CD4-positive, alpha-beta T cell (primary cell): ENCODE measurements at regions not wholly inside any gene's neighbourhood (a gene's known extent, or its start where the extent isn't known, plus 50 kb on each side); places are given as distances from the start of the nearest gene placed in this dataset.

Source experiments
- ATAC-seq: fragments of 200-7000 bp; cut with Tn5 transposase; one replicate; pipeline ENCODE4 v1.10.0; 2022; ENCODE audit warnings: mild to moderate bottlenecking; ENCODE audit not compliant: poor library complexity
- CTCF ChIA-PET: fragments of 350-600 bp; sonication (Branson Sonifier 250); formaldehyde crosslinking; loops from one replicate; lab custom pipeline; 2021; ENCODE audit warnings: antibody characterized with exemption, inconsistent platforms; lab: Charles Lee
- POLR2A ChIA-PET: fragments of 350-600 bp; sonication (Branson Sonifier 250); formaldehyde crosslinking; loops from one replicate; lab custom pipeline; 2021; ENCODE audit warnings: antibody characterized with exemption, inconsistent platforms; lab: Charles Lee
- DNase-seq, 14 experiments: peaks; one replicate each; pipeline ENCODE4 v3.0.0-alpha.2; 2013 to 2020; ENCODE audit warnings: mixed read lengths in 2 of 14
- H3K27ac ChIP-seq, 2 donors: one replicate each; pipeline versions ENCODE4 v1.5.1 to v1.7.0; 2013; ENCODE audit warnings: low read length in 2 of 2, low read depth in 1 of 2, mild to moderate bottlenecking in 1 of 2
- H3K27me3 ChIP-seq, 2 experiments: 1 replicate in 1 of 2; 2 replicates in 1 of 2; pipeline versions ENCODE4 v1.6.1 to v1.7.0; 2013; ENCODE audit warnings: low read length in 2 of 2, control low read depth in 1 of 2, mild to moderate bottlenecking in 1 of 2, moderate library complexity in 1 of 2; ENCODE audit not compliant: insufficient read depth in 2 of 2, control insufficient read depth in 1 of 2
- H3K36me3 ChIP-seq: one replicate; pipeline ENCODE4 v1.6.1; 2013; ENCODE audit warnings: low read length, control low read depth; ENCODE audit not compliant: insufficient read depth
- H3K4me1 ChIP-seq: one replicate; pipeline ENCODE4 v1.6.1; 2013; ENCODE audit warnings: low read length, control low read depth; ENCODE audit not compliant: insufficient read depth
- H3K4me3 ChIP-seq: one replicate; pipeline ENCODE4 v1.5.1; 2013; ENCODE audit warnings: mild to moderate bottlenecking, low read length, moderate library complexity
- H3K9me3 ChIP-seq, 2 experiments: 1 replicate in 1 of 2; 2 replicates in 1 of 2; pipeline versions ENCODE4 v1.6.1 to v1.7.0; 2013; ENCODE audit warnings: low read length in 2 of 2, mild to moderate bottlenecking in 2 of 2, control low read depth in 1 of 2, moderate library complexity in 1 of 2; ENCODE audit not compliant: control insufficient read depth in 1 of 2, insufficient read depth in 1 of 2
- H3K27ac Mint-ChIP-seq: one replicate; pipeline ENCODE4 v1.8.0; 2020; ENCODE audit warnings: mixed read lengths
- H3K27me3 Mint-ChIP-seq: one replicate; pipeline ENCODE4 v1.8.0; 2021; ENCODE audit warnings: mixed read lengths
- H3K36me3 Mint-ChIP-seq: one replicate; pipeline ENCODE4 v1.8.0; 2021; ENCODE audit warnings: low read depth, mixed read lengths
- H3K4me1 Mint-ChIP-seq: one replicate; pipeline ENCODE4 v1.8.0; 2021; ENCODE audit warnings: low read depth, mixed read lengths
- H3K4me3 Mint-ChIP-seq: one replicate; pipeline ENCODE4 v1.8.0; 2020; ENCODE audit warnings: mild to moderate bottlenecking, mixed read lengths
- H3K9me3 Mint-ChIP-seq: one replicate; pipeline ENCODE4 v1.8.0; 2020; ENCODE audit warnings: mixed read lengths
- CTCF ChIP-seq: fragments of 200-600 bp; IDR thresholded peaks from one replicate; pipeline ENCODE4 v1.8.0; 2022; ENCODE audit warnings: antibody characterized with exemption, mild to moderate bottlenecking
- intact Hi-C, 2 experiments: fragments of 100-400 bp; cut with DNase I in 1 of 2; cut with micrococcal nuclease in 1 of 2; formaldehyde crosslinking; loops; one replicate each; pipeline versions ENCODE4 v1.15.1 to v1.9.0; 2023 to 2025; cut with DNase I, micrococcal nuclease

GRCh38 chr2:53021292-53021691 is 746.3 kb upstream of the CHAC2 start:
- Mint-ChIP-seq H3K4me1 (no peaks in the 10 kb centered on the region), H3K9me3 (peaks cover 2% of the 10 kb centered on the region), H3K4me3 (no peak overlapping the region), H3K27ac (no peak overlapping the region), H3K27me3 (no peaks in the 10 kb centered on the region), H3K36me3 (no peaks in the 10 kb centered on the region)
- Histone ChIP-seq H3K4me3 (no peak overlapping the region), H3K27ac (no peak overlapping the region), H3K27me3 (no peaks in the 10 kb centered on the region), H3K4me1 (no peaks in the 10 kb centered on the region), H3K36me3 (no peaks in the 10 kb centered on the region), H3K9me3 (no peaks in the 10 kb centered on the region)
- intact Hi-C loops: no loop called here
- DNase-seq: no peak
- no peak for TF ChIP-seq CTCF
- CTCF ChIA-PET: no interaction called here
- ATAC-seq: no peak
- POLR2A ChIA-PET: no interaction called here

- Mint-ChIP-seq H3K27me3 (no peaks in the 10 kb centered on the region), H3K4me1 (no peaks in the 10 kb centered on the region), H3K9me3 (peaks cover 2% of the 10 kb centered on the region), H3K36me3 (no peaks in the 10 kb centered on the region), H3K27ac (no peak overlapping the region), H3K4me3 (no peak overlapping the region)
- DNase-seq (no peak), ATAC-seq (no peak)
- no peak overlapping the region for H3K27ac ChIP-seq
- CTCF ChIA-PET: interaction anchor here (0.7 kb wide), 1 partner anchor 248 kb away, joined by 3 read pairs; no protein-coding TSS in a partner anchor
- H3K4me3 ChIP-seq: no peak overlapping the region
- TF ChIP-seq CTCF: no peak
- H3K4me1 ChIP-seq: no peaks in the 10 kb centered on the region
- peaks cover 0 to 4% of the 10 kb centered on the region in 2 experiments for H3K9me3 ChIP-seq
- POLR2A ChIA-PET: no interaction called here
- intact Hi-C loops: no loop called here
- no peaks in the 10 kb centered on the region for H3K36me3 ChIP-seq
- no peaks in the 10 kb centered on the region for H3K27me3 ChIP-seq
These were observed 748.7 kb upstream of the CHAC2 start for GRCh38 chr2:53018825-53019425.

- intact Hi-C loops: no loop called here
- ChIA-PET CTCF (no interaction called here), POLR2A (no interaction called here)
- no peak for DNase-seq
- H3K27ac ChIP-seq: no peak overlapping the region
- no peaks in the 10 kb centered on the region for H3K36me3 ChIP-seq
- TF ChIP-seq CTCF: no peak
- no peaks in the 10 kb centered on the region for H3K27me3 Mint-ChIP-seq
- no peaks in the 10 kb centered on the region for H3K4me1 ChIP-seq
- no peaks in the 10 kb centered on the region for H3K36me3 Mint-ChIP-seq
- H3K27ac Mint-ChIP-seq: no peak overlapping the region
- H3K4me3 Mint-ChIP-seq: no peak overlapping the region
- H3K9me3 Mint-ChIP-seq: peaks cover 4% of the 10 kb centered on the region
- no peaks in the 10 kb centered on the region for H3K4me1 Mint-ChIP-seq
- no peaks in the 10 kb centered on the region for H3K9me3 ChIP-seq
- no peak for ATAC-seq
- no peak overlapping the region for H3K4me3 ChIP-seq
- H3K27me3 ChIP-seq: no peaks in the 10 kb centered on the region
These were observed 760.6 kb upstream of the CHAC2 start for GRCh38 chr2:53006980-53007379.
